ENCODE measurements at regions not wholly inside any gene's neighbourhood (a gene's known extent, or its start where the extent isn't known, plus 50 kb on each side); places are given as distances from the start of the nearest gene placed in this dataset.

DNA sequence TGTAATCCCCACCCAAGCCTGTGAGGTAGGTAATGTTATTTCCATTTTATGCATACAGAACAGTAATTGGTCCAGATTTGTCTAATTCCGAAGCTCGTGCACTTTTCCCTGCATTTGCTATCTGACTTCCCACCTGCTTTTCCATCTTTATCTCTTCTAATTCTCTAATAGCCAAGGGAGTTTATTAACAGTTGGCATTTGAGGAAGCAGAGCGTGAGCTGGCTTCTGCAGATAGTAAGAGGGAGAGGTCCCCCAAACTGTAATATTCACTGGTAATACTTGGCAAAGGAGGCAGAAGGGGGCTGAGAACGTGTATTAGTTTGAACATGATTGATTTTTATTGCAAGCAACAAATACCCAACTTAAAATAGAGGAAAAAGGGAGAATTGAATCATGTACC lies 110.8 kb upstream of the SPON1 start:
- no peak for TF ChIP-seq POLR2A (IDR thresholded peaks at IDR 0.05)
- TF ChIP-seq, protein P1, sequence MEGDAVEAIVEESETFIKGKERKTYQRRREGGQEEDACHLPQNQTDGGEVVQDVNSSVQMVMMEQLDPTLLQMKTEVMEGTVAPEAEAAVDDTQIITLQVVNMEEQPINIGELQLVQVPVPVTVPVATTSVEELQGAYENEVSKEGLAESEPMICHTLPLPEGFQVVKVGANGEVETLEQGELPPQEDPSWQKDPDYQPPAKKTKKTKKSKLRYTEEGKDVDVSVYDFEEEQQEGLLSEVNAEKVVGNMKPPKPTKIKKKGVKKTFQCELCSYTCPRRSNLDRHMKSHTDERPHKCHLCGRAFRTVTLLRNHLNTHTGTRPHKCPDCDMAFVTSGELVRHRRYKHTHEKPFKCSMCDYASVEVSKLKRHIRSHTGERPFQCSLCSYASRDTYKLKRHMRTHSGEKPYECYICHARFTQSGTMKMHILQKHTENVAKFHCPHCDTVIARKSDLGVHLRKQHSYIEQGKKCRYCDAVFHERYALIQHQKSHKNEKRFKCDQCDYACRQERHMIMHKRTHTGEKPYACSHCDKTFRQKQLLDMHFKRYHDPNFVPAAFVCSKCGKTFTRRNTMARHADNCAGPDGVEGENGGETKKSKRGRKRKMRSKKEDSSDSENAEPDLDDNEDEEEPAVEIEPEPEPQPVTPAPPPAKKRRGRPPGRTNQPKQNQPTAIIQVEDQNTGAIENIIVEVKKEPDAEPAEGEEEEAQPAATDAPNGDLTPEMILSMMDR (IDR thresholded peaks at IDR 0.05): no peak
- TF ChIP-seq EP300 (IDR thresholded peaks at IDR 0.05): no peak
